Glomerular endothelial cell (primary cell): ENCODE measurements at regions not wholly inside any gene's neighbourhood (a gene's known extent, or its start where the extent isn't known, plus 50 kb on each side); places are given as distances from the start of the nearest gene placed in this dataset.

Source experiments
- DNase-seq: peaks from one replicate; pipeline ENCODE4 v3.0.0-alpha.2; 2011; ENCODE audit warnings: low read depth, low spot score; ENCODE audit errors: extremely low read depth

DNA sequence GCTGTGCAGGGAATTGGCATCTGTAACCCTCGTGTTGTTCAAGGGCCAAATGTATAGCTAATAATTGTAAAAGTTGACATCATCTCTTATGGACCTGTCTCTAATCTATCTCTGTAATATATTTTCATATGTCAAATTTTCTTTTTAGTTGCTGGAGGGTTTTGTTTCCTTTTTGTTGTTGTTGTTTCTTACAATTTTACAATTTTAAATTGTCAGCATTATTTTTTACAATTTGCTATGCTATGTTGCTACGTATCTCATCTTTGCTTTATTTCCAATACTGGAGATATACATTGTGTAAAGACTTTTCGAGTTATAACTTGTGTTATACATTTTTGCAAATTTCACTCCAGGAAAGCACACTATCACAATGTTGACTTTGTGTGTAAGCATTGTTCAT lies 290.2 kb upstream of the SP4 start:
- DNase-seq, result no peak

- DNase-seq, result no peak
Measured at GRCh38 chr7:21140622-21141021, 287.3 kb upstream of the SP4 start.

DNA sequence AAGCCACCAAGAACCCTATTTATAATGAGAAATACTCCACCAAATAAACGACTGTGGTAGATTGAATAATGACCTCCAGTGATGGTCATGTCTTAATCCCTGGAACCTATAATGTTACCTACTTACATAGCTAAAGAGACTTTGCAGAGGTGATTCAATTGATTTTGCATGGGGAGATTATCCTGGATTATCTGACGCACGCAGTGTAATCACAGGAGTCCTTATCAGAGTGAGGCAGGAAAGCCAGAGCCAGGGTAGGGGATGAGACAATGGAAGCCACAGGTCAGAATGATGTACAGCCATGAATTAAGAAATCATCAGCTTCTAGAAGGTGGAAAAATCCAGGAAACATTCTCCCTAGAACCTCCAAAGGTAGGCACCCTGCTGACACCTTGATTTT lies 286.4 kb upstream of the SP4 start:
- no peak for DNase-seq

GRCh38 chr7:21142081-21142480 lies 285.8 kb upstream of the SP4 start:
- no peak for DNase-seq

GRCh38 chr7:21146642-21147423 lies 281.1 kb upstream of the SP4 start:
- DNase-seq, result no peak

GRCh38 chr7:21149809-21150208 lies 278.1 kb upstream of the SP4 start:
- no peak for DNase-seq

DNA sequence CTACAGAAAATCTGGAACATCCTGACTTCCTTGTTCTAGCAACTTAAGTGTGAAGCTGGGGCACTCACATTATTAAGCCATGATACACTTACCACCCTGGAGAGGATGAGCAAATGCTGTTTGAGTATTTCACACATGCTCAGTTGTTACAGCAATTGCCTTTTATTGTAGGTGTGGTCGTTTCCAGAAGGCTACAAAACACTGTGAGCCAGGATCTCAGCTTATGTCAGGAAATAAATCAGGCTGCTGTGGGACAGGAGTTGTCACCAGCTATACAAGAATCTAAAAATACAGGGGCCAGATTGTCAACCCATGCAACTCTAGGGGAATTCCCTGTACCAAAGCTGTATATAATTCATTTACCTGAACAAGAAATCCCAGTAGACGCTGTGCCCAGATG lies 273.3 kb upstream of the SP4 start:
- no peak for DNase-seq

GRCh38 chr7:21159506-21159905 lies 268.4 kb upstream of the SP4 start:
- DNase-seq, result no peak

DNA sequence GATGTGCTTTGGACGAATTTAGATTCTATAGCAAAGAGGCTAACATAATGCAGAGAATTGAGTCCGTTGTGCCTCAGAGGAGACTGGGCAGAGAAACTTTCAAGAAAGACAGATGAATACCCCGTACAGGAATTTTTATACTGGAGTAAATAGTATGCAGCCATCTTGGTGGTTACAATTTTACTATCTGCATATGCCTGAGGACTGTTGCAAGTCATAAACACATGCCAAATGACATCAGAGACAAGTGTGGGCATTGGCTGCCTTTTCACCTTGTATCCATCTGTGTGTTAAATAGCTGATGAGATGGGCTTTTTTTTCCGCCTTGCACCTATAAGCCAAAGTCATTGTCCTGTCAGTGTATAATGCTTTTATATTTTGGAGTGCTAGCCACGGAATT lies 267.5 kb upstream of the SP4 start:
- DNase-seq, result no peak

DNA sequence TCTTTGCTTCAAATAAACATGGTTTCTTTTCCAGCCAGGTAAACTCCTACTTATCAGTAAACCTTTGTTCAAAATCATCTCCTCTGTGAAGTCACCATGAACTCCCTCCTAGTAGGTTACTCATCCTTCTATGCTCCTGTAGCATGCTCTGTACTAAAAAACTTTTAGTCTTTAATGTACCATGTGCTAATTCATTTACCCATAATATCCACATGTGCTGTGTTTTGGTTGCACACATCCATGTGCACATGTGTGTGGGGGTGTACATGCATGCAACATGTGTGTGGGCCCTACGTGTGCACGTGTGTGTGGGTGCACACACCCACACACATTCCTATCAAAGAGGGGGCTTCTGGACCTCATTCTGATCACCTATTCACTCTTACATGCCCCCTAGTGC lies 259.9 kb upstream of the SP4 start:
- no peak for DNase-seq

DNA sequence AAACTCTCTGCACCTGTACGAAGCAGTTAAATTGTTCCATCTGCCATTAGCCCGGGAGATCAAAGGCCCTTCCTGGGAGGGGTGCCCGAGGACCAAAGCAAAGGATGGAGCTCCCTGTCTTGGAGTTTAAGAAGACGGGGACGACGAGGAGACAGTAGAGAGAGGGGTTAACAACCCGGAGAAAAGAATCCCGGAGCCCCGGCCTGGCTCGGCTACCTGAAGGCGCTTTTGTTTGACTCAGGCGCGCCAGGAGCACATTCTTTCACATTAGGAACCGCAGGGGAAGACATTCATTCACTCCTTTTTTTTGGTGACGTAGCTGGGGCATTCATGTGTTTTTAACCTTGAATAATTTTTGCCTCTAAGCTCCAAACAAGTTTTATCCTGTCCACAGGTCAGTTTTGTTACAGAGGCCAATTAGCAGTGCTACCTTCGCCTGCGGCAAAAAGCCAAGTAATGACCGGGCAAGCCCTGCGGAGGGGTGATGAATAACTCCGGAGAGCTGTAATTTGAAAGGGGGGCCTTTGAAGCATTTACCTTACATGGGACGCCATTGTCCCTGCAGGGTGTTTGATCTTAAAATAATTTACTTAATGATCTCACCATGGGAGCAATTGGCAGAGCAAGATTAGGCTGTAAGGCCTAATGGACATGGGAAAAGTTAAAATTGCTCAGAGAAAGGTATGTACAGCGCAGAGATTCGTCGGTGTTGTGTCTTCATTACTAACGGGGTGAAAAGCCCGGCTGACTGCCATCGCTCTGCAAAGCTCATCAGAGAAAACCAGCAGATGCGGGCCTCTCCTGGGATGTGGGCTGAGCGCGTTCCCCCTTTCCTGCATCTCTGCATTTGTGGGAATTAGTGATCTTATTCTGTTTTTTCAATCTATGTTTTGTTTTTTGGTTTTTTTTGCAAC lies 258.0 kb upstream of the SP4 start:
- no peak for DNase-seq

- DNase-seq, result no peak
Measured at GRCh38 chr7:21172800-21173199, 255.1 kb upstream of the SP4 start.

DNA sequence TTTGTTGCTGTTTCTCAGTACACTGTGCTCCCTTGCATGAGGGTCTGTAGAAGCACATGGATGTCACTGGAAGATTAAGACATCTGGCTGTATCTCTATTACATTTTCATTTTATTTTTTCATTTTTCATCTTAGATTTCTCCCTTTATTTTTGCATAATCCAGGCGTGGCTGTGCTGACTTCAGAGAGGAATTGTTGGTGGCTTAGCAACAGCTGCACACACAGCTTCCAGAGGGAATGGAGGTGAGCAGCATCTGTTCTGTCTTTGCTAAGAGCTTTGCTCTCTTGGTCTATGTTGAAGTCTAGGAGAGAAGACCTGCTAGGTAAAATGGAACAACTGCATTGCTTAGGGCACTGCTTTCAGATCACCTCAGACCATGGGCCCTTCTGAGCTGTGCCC lies 254.4 kb upstream of the SP4 start:
- DNase-seq, result no peak

GRCh38 chr7:21175714-21176113 lies 252.2 kb upstream of the SP4 start:
- DNase-seq, result no peak

GRCh38 chr7:21184942-21185652 lies 242.8 kb upstream of the SP4 start:
- DNase-seq, result no peak

DNA sequence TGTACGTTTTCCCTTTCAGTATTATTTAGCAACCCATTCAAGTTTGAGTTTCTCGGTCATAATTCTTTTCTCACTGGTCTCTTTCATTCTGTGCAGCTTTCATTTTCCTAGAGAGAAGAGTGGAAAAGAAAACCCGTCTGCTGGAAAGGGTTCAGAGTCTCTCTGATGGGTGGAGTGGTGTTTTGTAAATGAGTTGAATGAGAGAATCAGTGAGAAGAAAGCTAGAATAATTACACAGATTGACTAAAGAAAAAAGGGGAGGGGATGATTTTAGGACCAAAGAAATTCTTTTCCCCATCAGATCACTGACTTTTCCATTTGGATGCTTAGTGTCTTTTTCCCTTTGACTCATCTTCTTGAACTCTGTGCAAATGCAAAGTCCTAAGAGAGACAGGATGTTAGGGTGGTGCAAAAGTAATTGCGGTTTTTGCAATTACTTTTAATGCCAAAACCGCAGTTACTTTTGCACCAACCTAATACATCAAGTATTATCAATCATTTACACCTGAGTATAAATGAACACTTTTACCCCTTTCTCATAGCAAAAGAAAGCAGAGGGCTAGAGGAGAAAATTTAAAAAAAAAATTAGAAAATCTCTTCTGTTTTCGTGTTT lies 242.1 kb upstream of the SP4 start:
- DNase-seq, result no peak

GRCh38 chr7:21191321-21192073 lies 236.4 kb upstream of the SP4 start:
- no peak for DNase-seq

- DNase-seq, result no peak
Measured at GRCh38 chr7:21192657-21193056, 235.2 kb upstream of the SP4 start.

DNA sequence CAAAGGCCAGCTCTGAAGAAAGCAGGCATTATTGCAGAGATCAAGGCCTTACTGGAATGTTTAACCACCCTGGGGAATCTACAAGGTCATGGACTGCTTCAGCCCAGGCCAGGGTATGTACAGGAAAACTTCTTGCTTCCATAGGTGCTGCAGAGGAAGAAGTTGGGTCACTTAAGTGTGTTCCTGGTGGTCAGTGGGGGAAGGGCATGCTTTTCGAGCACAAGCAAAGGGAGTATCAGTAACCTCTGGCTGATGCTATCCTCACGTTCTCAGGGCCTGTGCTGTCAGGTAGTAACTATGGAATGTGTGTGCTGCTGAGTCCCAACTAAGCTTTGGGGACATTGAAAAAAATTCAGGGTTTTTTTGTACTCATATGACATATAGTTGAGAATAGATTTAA lies 234.0 kb upstream of the SP4 start:
- no peak for DNase-seq

- no peak for DNase-seq
Measured at GRCh38 chr7:21194936-21195335, 232.9 kb upstream of the SP4 start.
